ENCODE measurements at regions not wholly inside any gene's neighbourhood (a gene's known extent, or its start where the extent isn't known, plus 50 kb on each side); places are given as distances from the start of the nearest gene placed in this dataset.
"Not testable (repeated sequence)": the region's sequence is repeated elsewhere in the genome, so short reads cannot be mapped to it uniquely, and the experiment has no call there.

DNA sequence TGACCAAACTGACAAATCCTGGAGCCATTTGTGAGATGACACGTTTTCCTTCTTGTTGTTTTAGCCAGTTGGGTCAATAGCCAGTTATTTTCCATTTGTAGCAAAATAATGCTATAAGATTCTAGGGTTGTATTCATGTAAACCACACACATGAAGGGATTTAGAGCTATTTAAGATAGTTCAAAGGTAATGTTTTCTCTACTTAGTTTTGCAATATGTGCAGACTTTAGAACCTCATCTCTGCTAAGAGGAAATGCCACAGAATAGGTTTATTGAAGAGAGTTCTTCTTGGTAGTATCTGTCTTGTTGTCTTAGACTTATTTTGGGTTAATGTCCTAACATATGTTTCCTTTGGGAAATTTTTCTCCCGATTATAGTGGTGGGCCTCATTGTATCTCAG is 213.5 kb upstream of the RIMS1 start:
- 64% methylated on average over 2 of the region's 2 CpGs for WGBS

GRCh38 chr6:71675386-71675785 is 211.0 kb upstream of the RIMS1 start:
- H3K9me3 ChIP-seq (ENCODE audit: control insufficient read depth in 2 of 2, insufficient read depth in 1 of 2, low read length in 1 of 2) = no peaks in the 10 kb centered on the region
- H3K4me1 ChIP-seq (ENCODE audit: control insufficient read depth in 2 of 2, insufficient read depth in 2 of 2, low read length in 2 of 2) = no peaks in the 10 kb centered on the region
- no peaks in the 10 kb centered on the region for H3K27me3 ChIP-seq (ENCODE audit: control insufficient read depth in 2 of 2, insufficient read depth in 1 of 2, low read length in 1 of 2)
- no peaks in the 10 kb centered on the region for H3K36me3 ChIP-seq (ENCODE audit: control insufficient read depth in 2 of 2, insufficient read depth in 2 of 2, low read length in 1 of 2)
- no peak overlapping the region for H3K27ac ChIP-seq (ENCODE audit: low read depth in 1 of 2, low read length in 1 of 2)
- 42% methylated on average over 1 of the region's 1 CpG for WGBS
- no peak overlapping the region for H3K4me3 ChIP-seq (ENCODE audit: low read length in 2 of 2)
- no peak for DNase-seq (ENCODE audit: low read depth in 6 of 9, low spot score in 9 of 9)

More for the DNA sequence above, 213.5 kb upstream of the RIMS1 start:
- H3K27me3 ChIP-seq (ENCODE audit: control insufficient read depth in 2 of 2, insufficient read depth in 1 of 2, low read length in 1 of 2) = no peaks in the 10 kb centered on the region
- no peak for DNase-seq (ENCODE audit: low read depth in 6 of 9, low spot score in 9 of 9)
- H3K9me3 ChIP-seq (ENCODE audit: control insufficient read depth in 2 of 2, insufficient read depth in 1 of 2, low read length in 1 of 2) = no peaks in the 10 kb centered on the region
- no peak overlapping the region for H3K4me3 ChIP-seq (ENCODE audit: low read length in 2 of 2)
- H3K36me3 ChIP-seq (ENCODE audit: control insufficient read depth in 2 of 2, insufficient read depth in 2 of 2, low read length in 1 of 2) = no peaks in the 10 kb centered on the region
- no peaks in the 10 kb centered on the region for H3K4me1 ChIP-seq (ENCODE audit: control insufficient read depth in 2 of 2, insufficient read depth in 2 of 2, low read length in 2 of 2)
- no peak overlapping the region for H3K27ac ChIP-seq (ENCODE audit: low read depth in 1 of 2, low read length in 1 of 2)

GRCh38 chr6:71676298-71676697 is 210.1 kb upstream of the RIMS1 start:
- no peak overlapping the region for H3K4me3 ChIP-seq (ENCODE audit: low read length in 2 of 2)
- no peaks in the 10 kb centered on the region for H3K36me3 ChIP-seq (ENCODE audit: control insufficient read depth in 2 of 2, insufficient read depth in 2 of 2, low read length in 1 of 2)
- H3K9me3 ChIP-seq (ENCODE audit: control insufficient read depth in 2 of 2, insufficient read depth in 1 of 2, low read length in 1 of 2) = no peaks in the 10 kb centered on the region
- H3K27me3 ChIP-seq (ENCODE audit: control insufficient read depth in 2 of 2, insufficient read depth in 1 of 2, low read length in 1 of 2) = no peaks in the 10 kb centered on the region
- no peak for DNase-seq (ENCODE audit: low read depth in 6 of 9, low spot score in 9 of 9)
- no peaks in the 10 kb centered on the region for H3K4me1 ChIP-seq (ENCODE audit: control insufficient read depth in 2 of 2, insufficient read depth in 2 of 2, low read length in 2 of 2)
- no peak overlapping the region for H3K27ac ChIP-seq (ENCODE audit: low read depth in 1 of 2, low read length in 1 of 2)

DNA sequence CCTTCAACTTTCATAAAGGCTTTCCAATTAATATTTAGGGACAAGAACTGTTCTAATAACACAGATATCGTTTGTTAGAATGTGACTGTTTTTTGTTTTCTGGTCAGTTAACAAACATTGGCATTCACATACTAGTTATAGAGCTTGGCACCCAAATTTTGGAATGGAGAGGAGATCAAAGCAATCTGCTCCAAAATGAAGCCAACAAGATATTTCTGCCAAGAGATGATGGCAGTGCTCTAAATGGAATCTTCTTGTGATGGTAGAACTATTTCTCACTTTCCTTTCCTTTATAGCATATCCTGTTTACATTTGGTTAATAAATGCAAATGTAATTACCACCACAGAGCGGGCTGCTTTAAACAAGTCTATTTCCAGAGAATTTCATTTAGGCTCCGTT is 208.3 kb upstream of the RIMS1 start:
- no peak overlapping the region for H3K27ac ChIP-seq (ENCODE audit: low read depth in 1 of 2, low read length in 1 of 2)
- H3K4me3 ChIP-seq (ENCODE audit: low read length in 2 of 2) = no peak overlapping the region
- DNase-seq (ENCODE audit: low read depth in 6 of 9, low spot score in 9 of 9) = no peak
- no peaks in the 10 kb centered on the region for H3K9me3 ChIP-seq (ENCODE audit: control insufficient read depth in 2 of 2, insufficient read depth in 1 of 2, low read length in 1 of 2)
- no peaks in the 10 kb centered on the region for H3K36me3 ChIP-seq (ENCODE audit: control insufficient read depth in 2 of 2, insufficient read depth in 2 of 2, low read length in 1 of 2)
- no peaks in the 10 kb centered on the region for H3K4me1 ChIP-seq (ENCODE audit: control insufficient read depth in 2 of 2, insufficient read depth in 2 of 2, low read length in 2 of 2)
- H3K27me3 ChIP-seq (ENCODE audit: control insufficient read depth in 2 of 2, insufficient read depth in 1 of 2, low read length in 1 of 2) = no peaks in the 10 kb centered on the region
- WGBS = 91% methylated on average over 3 of the region's 3 CpGs

GRCh38 chr6:71681234-71681867 is 205.0 kb upstream of the RIMS1 start:
- Histone ChIP-seq H3K4me1 (ENCODE audit: control insufficient read depth in 2 of 2, insufficient read depth in 2 of 2, low read length in 2 of 2) (no peaks in the 10 kb centered on the region), H3K4me3 (ENCODE audit: low read length in 2 of 2) (no peak overlapping the region), H3K27ac (ENCODE audit: low read depth in 1 of 2, low read length in 1 of 2) (no peak overlapping the region), H3K36me3 (ENCODE audit: control insufficient read depth in 2 of 2, insufficient read depth in 2 of 2, low read length in 1 of 2) (no peaks in the 10 kb centered on the region), H3K27me3 (ENCODE audit: control insufficient read depth in 2 of 2, insufficient read depth in 1 of 2, low read length in 1 of 2) (no peaks in the 10 kb centered on the region), H3K9me3 (ENCODE audit: control insufficient read depth in 2 of 2, insufficient read depth in 1 of 2, low read length in 1 of 2) (no peaks in the 10 kb centered on the region)
- no peak for DNase-seq (ENCODE audit: low read depth in 6 of 9, low spot score in 9 of 9)
- 96% methylated on average over 2 of the region's 2 CpGs for WGBS

- H3K4me3 ChIP-seq (ENCODE audit: low read length in 2 of 2); H3K4me1 ChIP-seq (ENCODE audit: control insufficient read depth in 2 of 2, insufficient read depth in 2 of 2, low read length in 2 of 2); H3K27ac ChIP-seq (ENCODE audit: low read depth in 1 of 2, low read length in 1 of 2); H3K27me3 ChIP-seq (ENCODE audit: control insufficient read depth in 2 of 2, insufficient read depth in 1 of 2, low read length in 1 of 2); H3K9me3 ChIP-seq (ENCODE audit: control insufficient read depth in 2 of 2, insufficient read depth in 1 of 2, low read length in 1 of 2); H3K36me3 ChIP-seq (ENCODE audit: control insufficient read depth in 2 of 2, insufficient read depth in 2 of 2, low read length in 1 of 2); DNase-seq (ENCODE audit: low read depth in 6 of 9, low spot score in 9 of 9): not testable (repeated sequence)
- 95% methylated on average over 23 of the region's 23 CpGs for WGBS
Observed at GRCh38 chr6:71686021-71686677, 200.2 kb upstream of the RIMS1 start.

GRCh38 chr6:71698702-71699101 is 187.6 kb upstream of the RIMS1 start:
- Histone ChIP-seq H3K27me3 (ENCODE audit: control insufficient read depth in 2 of 2, insufficient read depth in 1 of 2, low read length in 1 of 2) (no peaks in the 10 kb centered on the region), H3K36me3 (ENCODE audit: control insufficient read depth in 2 of 2, insufficient read depth in 2 of 2, low read length in 1 of 2) (no peaks in the 10 kb centered on the region), H3K4me1 (ENCODE audit: control insufficient read depth in 2 of 2, insufficient read depth in 2 of 2, low read length in 2 of 2) (no peaks in the 10 kb centered on the region), H3K27ac (ENCODE audit: low read depth in 1 of 2, low read length in 1 of 2) (no peak overlapping the region), H3K4me3 (ENCODE audit: low read length in 2 of 2) (no peak overlapping the region), H3K9me3 (ENCODE audit: control insufficient read depth in 2 of 2, insufficient read depth in 1 of 2, low read length in 1 of 2) (no peaks in the 10 kb centered on the region)
- WGBS = 95% methylated on average over 2 of the region's 2 CpGs
- DNase-seq (ENCODE audit: low read depth in 6 of 9, low spot score in 9 of 9) = no peak

- DNase-seq (ENCODE audit: low read depth in 6 of 9, low spot score in 9 of 9) = no peak
Observed at GRCh38 chr6:71706523-71706922, 179.8 kb upstream of the RIMS1 start.

GRCh38 chr6:71707059-71707458 is 179.3 kb upstream of the RIMS1 start:
- Histone ChIP-seq H3K9me3 (ENCODE audit: control insufficient read depth in 2 of 2, insufficient read depth in 1 of 2, low read length in 1 of 2) (no peaks in the 10 kb centered on the region), H3K4me3 (ENCODE audit: low read length in 2 of 2) (no peak overlapping the region), H3K27me3 (ENCODE audit: control insufficient read depth in 2 of 2, insufficient read depth in 1 of 2, low read length in 1 of 2) (no peaks in the 10 kb centered on the region), H3K4me1 (ENCODE audit: control insufficient read depth in 2 of 2, insufficient read depth in 2 of 2, low read length in 2 of 2) (no peaks in the 10 kb centered on the region), H3K36me3 (ENCODE audit: control insufficient read depth in 2 of 2, insufficient read depth in 2 of 2, low read length in 1 of 2) (no peaks in the 10 kb centered on the region), H3K27ac (ENCODE audit: low read depth in 1 of 2, low read length in 1 of 2) (no peak overlapping the region)
- DNase-seq (ENCODE audit: low read depth in 6 of 9, low spot score in 9 of 9) = no peak
- 85% methylated on average over 3 of the region's 3 CpGs for WGBS

More at GRCh38 chr6:71706523-71706922, 179.8 kb upstream of the RIMS1 start:
- Histone ChIP-seq H3K27me3 (ENCODE audit: control insufficient read depth in 2 of 2, insufficient read depth in 1 of 2, low read length in 1 of 2) (no peaks in the 10 kb centered on the region), H3K36me3 (ENCODE audit: control insufficient read depth in 2 of 2, insufficient read depth in 2 of 2, low read length in 1 of 2) (no peaks in the 10 kb centered on the region), H3K4me3 (ENCODE audit: low read length in 2 of 2) (no peak overlapping the region), H3K4me1 (ENCODE audit: control insufficient read depth in 2 of 2, insufficient read depth in 2 of 2, low read length in 2 of 2) (no peaks in the 10 kb centered on the region), H3K9me3 (ENCODE audit: control insufficient read depth in 2 of 2, insufficient read depth in 1 of 2, low read length in 1 of 2) (no peaks in the 10 kb centered on the region), H3K27ac (ENCODE audit: low read depth in 1 of 2, low read length in 1 of 2) (no peak overlapping the region)
- WGBS = 26% methylated on average over 1 of the region's 1 CpG

All from thymus (tissue), 11 donors.